Right atrium auricular region (tissue), 2 donors: ENCODE measurements at regions not wholly inside any gene's neighbourhood (a gene's known extent, or its start where the extent isn't known, plus 50 kb on each side); places are given as distances from the start of the nearest gene placed in this dataset.

Experiments used
- DNase-seq: peaks from one replicate; pipeline ENCODE4 v3.0.0-alpha.2; 2019; ENCODE audit warnings: low spot score
- H3K27ac ChIP-seq, 2 donors: fragments of 200-600 bp; sonication (generic); 1 replicate in 1 of 2; 2 replicates in 1 of 2; pipeline ENCODE4 v1.5.1; 2016 to 2019
- H3K27me3 ChIP-seq, 2 donors: fragments of 200-600 bp; sonication (generic); one replicate each; pipeline versions ENCODE4 v1.5.1 to v1.6.0; 2017 to 2019
- H3K36me3 ChIP-seq: fragments of 200-600 bp; sonication (generic); one replicate; pipeline ENCODE4 v1.5.1; 2016
- H3K4me1 ChIP-seq, 2 donors: fragments of 200-600 bp; sonication (generic); one replicate each; pipeline versions ENCODE4 v1.5.1 to v1.6.0; 2017 to 2019
- H3K4me3 ChIP-seq, 2 donors: fragments of 200-600 bp; sonication (generic); 1 replicate in 1 of 2; 2 replicates in 1 of 2; pipeline ENCODE4 v1.5.1; 2017 to 2019; ENCODE audit warnings: mild to moderate bottlenecking in 1 of 2, moderate library complexity in 1 of 2
- H3K9me3 ChIP-seq, 2 donors: fragments of 200-600 bp; sonication (generic); one replicate each; pipeline ENCODE4 v1.5.1; 2019
- TF ChIP-seq, protein P1 (sequence below), 2 donors: fragments of 200-600 bp; sonication (generic); IDR thresholded peaks; one replicate each; pipeline ENCODE4 v1.5.1; 2019; ENCODE audit warnings: antibody characterized with exemption in 2 of 2

DNA sequence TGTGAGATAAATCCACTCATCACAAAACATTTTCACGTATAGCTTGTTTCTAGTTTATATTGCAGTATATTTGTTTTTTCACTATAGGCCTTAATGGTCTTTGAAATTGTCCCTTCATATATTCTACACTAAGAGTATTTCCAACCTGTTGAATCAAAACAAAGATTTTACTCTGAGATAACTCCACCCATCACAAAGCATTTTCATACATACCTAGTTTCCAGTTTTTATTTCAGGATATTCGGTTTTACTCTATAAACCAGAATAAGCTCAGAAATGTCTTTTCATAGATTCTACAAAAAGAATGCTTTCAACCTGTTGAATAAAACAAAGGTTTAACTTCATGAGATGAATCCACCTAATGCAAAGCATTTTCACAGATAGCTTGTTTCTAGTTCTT lies 1528.7 kb downstream of the UQCRFS1 start:
- TF ChIP-seq, protein P1, sequence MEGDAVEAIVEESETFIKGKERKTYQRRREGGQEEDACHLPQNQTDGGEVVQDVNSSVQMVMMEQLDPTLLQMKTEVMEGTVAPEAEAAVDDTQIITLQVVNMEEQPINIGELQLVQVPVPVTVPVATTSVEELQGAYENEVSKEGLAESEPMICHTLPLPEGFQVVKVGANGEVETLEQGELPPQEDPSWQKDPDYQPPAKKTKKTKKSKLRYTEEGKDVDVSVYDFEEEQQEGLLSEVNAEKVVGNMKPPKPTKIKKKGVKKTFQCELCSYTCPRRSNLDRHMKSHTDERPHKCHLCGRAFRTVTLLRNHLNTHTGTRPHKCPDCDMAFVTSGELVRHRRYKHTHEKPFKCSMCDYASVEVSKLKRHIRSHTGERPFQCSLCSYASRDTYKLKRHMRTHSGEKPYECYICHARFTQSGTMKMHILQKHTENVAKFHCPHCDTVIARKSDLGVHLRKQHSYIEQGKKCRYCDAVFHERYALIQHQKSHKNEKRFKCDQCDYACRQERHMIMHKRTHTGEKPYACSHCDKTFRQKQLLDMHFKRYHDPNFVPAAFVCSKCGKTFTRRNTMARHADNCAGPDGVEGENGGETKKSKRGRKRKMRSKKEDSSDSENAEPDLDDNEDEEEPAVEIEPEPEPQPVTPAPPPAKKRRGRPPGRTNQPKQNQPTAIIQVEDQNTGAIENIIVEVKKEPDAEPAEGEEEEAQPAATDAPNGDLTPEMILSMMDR (IDR thresholded peaks at IDR 0.05) = no peak
- no peaks in the 10 kb centered on the region for H3K9me3 ChIP-seq

DNA sequence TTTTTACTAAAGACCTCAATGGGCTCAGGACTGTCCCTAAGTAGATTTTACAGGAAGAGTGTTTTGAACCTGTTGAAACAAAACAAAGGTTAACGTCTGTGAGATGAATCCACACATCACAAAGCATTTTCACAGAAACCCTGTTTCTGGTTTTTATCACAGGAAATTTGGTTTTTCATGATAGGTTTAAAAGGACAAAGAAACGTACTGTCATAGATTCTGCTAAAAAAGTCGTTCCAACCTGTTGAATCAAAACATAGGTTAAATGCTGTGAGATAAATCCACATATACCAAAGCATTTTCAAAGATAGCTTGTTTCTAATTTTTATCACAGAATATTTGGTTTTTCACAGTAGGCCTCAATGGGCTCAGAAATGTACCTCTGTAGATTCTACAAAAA lies 1531.0 kb downstream of the UQCRFS1 start:
- H3K9me3 ChIP-seq = no peaks in the 10 kb centered on the region
- TF ChIP-seq, protein P1 (IDR thresholded peaks at IDR 0.05) = no peak
- no peak for DNase-seq

More for the DNA sequence above, 1528.7 kb downstream of the UQCRFS1 start:
- H3K27me3 ChIP-seq = no peaks in the 10 kb centered on the region
- no peak for DNase-seq
- no peaks in the 10 kb centered on the region for H3K4me1 ChIP-seq
- no peak overlapping the region for H3K4me3 ChIP-seq
- no peaks in the 10 kb centered on the region for H3K36me3 ChIP-seq
- H3K27ac ChIP-seq = no peak overlapping the region

DNA sequence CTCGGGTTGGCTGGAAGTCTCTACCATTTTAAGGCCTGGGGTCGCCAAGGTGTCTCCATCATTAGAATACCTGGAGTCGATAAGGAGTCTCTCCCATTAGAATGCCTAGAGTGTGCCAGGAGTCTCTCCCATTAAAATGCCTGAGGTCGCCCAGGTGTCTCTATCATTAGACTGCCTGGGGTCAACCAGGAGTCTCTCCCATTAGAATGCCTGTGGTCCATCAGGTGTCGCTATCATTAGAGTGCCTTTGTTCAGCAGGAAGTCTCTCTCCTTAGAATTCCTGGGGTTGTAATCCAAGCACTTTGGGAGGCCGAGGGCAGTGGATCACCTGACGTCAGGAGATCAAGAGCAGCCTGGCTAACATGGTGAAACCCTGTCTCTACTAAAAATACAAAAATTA lies 1533.0 kb downstream of the UQCRFS1 start:
- no peaks in the 10 kb centered on the region for H3K27me3 ChIP-seq
- peaks cover 0 to 24% of the 10 kb centered on the region in 2 donors for H3K4me1 ChIP-seq
- no peak overlapping the region for H3K27ac ChIP-seq
- no peaks in the 10 kb centered on the region for H3K9me3 ChIP-seq
- no peak for DNase-seq
- no peak overlapping the region for H3K4me3 ChIP-seq
- TF ChIP-seq, protein P1 (IDR thresholded peaks at IDR 0.05) = no peak
- H3K36me3 ChIP-seq = no peaks in the 10 kb centered on the region

More for the DNA sequence above, 1531.0 kb downstream of the UQCRFS1 start:
- no peaks in the 10 kb centered on the region for H3K27me3 ChIP-seq
- H3K27ac ChIP-seq = no peak overlapping the region
- no peak overlapping the region for H3K4me3 ChIP-seq
- no peaks in the 10 kb centered on the region for H3K36me3 ChIP-seq
- peaks cover 0 to 14% of the 10 kb centered on the region in 2 donors for H3K4me1 ChIP-seq

DNA sequence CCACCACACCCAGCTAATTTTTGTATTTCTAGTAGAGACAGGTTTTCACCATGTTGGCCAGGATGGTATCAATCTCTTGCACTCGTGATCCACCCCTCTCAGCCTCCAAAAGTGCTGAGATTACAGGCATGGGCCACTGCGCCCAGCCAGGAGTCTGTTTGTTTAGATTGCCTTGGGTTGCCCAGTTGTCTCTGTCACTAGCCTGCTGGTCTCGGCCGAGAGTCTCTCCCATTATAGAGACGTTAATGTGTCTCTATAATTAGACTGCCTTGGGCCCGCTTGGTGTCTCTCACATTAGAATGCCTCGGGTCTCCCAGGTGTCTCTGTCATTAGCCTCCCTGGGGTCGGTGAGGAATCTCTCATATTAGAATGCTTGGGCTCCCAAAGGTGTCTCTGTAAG lies 1533.6 kb downstream of the UQCRFS1 start:
- Histone ChIP-seq H3K27ac (no peak overlapping the region), H3K9me3 (no peaks in the 10 kb centered on the region), H3K36me3 (no peaks in the 10 kb centered on the region), H3K4me1 (peaks cover 0 to 29% of the 10 kb centered on the region in 2 donors), H3K4me3 (no peak overlapping the region), H3K27me3 (no peaks in the 10 kb centered on the region)
- TF ChIP-seq, protein P1 (IDR thresholded peaks at IDR 0.05) = no peak
- DNase-seq = no peak

DNA sequence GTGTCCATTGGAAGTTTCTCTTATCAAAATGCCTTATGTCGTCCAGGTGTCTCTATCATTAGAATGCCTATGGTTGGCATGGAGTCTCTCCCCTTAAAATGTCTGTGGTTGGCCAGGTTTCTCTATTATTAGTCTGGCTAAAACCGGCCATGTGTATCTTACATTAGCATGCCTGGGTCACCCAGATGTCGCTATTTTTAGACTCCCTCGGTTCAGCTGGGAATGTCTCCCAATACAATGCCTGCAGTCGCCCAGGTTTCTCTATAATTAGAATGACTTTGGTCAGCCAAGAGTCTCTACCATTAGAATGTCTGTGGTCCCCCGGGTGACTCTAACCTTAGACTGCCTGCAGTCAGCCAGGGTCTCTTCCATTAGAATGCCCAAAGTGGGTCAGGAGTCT lies 1536.1 kb downstream of the UQCRFS1 start:
- TF ChIP-seq, protein P1 (IDR thresholded peaks at IDR 0.05) = no peak
- peaks cover 0 to 51% of the 10 kb centered on the region in 2 donors for H3K4me1 ChIP-seq
- peak overlapping the region; percentile 53 to 72 for H3K27ac ChIP-seq
- H3K36me3 ChIP-seq = no peaks in the 10 kb centered on the region
- DNase-seq = no peak
- no peaks in the 10 kb centered on the region for H3K9me3 ChIP-seq
- H3K4me3 ChIP-seq = no peak overlapping the region
- no peaks in the 10 kb centered on the region for H3K27me3 ChIP-seq

DNA sequence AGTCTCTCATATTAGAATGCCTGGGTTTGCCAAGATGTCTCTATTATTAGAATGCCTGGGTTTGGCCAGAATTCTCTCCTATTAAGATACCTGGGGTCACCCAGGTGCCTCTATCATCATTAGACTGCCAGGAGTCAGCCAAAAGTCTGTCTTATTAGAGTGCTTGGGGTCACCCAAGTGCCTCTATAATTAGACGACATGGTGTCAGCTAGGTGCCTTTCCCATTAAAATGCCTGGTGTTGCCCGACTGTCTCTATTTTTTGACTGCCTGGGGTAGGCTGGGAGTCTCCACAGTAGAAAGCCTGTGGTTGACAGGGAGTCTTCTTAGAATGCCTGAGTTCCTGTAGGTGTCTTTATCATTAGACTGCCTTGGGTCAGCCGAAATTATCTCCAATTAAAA lies 1536.6 kb downstream of the UQCRFS1 start:
- peak overlapping the region; percentile 53 to 72 for H3K27ac ChIP-seq
- H3K27me3 ChIP-seq = no peaks in the 10 kb centered on the region
- TF ChIP-seq, protein P1 (IDR thresholded peaks at IDR 0.05) = no peak
- H3K9me3 ChIP-seq = no peaks in the 10 kb centered on the region
- no peak for DNase-seq
- no peaks in the 10 kb centered on the region for H3K36me3 ChIP-seq
- no peak overlapping the region for H3K4me3 ChIP-seq
- H3K4me1 ChIP-seq = peaks cover 0 to 56% of the 10 kb centered on the region in 2 donors
